K562 (cell line): ENCODE measurements at regions not wholly inside any gene's neighbourhood (a gene's known extent, or its start where the extent isn't known, plus 50 kb on each side); places are given as distances from the start of the nearest gene placed in this dataset.
A peak's percentile ranks its signal among the peaks of the same experiment; 100 is the strongest.
"Not testable (repeated sequence)": the region's sequence is repeated elsewhere in the genome, so short reads cannot be mapped to it uniquely, and the experiment has no call there.

Experiments used
- ATAC-seq: fragments of 200-7000 bp; cut with Tn5 transposase; 3 replicates; pipeline ENCODE4 v1.9.1; 2020; ENCODE audit warnings: moderate library complexity
- BruUV-seq: library from RNA; stranded (reverse); fragments of 400-500 nt; replicated peaks from 2 replicates; lab custom pipeline; 2021; lab: Mats Ljungman, UMichigan
- CTCF ChIA-PET: fragments of 300-600 bp; formaldehyde crosslinking; extraction: SDS; loops from one replicate; lab custom pipeline; 2021; ENCODE audit warnings: low intra/inter-chr PET ratio; lab: Yijun Ruan, JAX
- POLR2A ChIA-PET: fragments of 300-600, 350-650 bp; sonication (Branson Sonifier 250); formaldehyde crosslinking; extraction: SDS; loops from one replicate; lab custom pipeline; 2021; ENCODE audit warnings: antibody characterized with exemption, inconsistent platforms; lab: Yijun Ruan, JAX
- DNase-seq, 4 experiments: peaks; one replicate each; pipeline versions ENCODE4 v3.0.0 to v3.0.0-alpha.2; 2011 to 2018; ENCODE audit warnings: low spot score in 3 of 4, mixed read lengths in 3 of 4; ENCODE audit errors: extremely low read depth in 1 of 4
- FAIRE-seq: peaks from 2 replicates; lab custom pipeline; 2011; peaks lifted over from hg19 to GRCh38; lab: Jason Lieb, UNC
- H2AFZ ChIP-seq: 2 replicates; pipeline ENCODE4 v1.6.0; 2011; ENCODE audit warnings: low read depth, low read length, control low read depth, inconsistent platforms
- H3K27ac ChIP-seq: fragments of 200-600 bp; 3 replicates; pipeline ENCODE4 v1.8.0; 2011; ENCODE audit warnings: low read depth, mild to moderate bottlenecking, control low read depth, inconsistent platforms, low read length, moderate library complexity, mixed read lengths; ENCODE audit errors: extremely low read depth
- H3K27me3 ChIP-seq, 2 experiments: fragments of 300-600 bp in 1 of 2; 2 replicates in 1 of 2; 3 replicates in 1 of 2; pipeline versions ENCODE4 v1.6.0 to v1.8.0; 2011; ENCODE audit warnings: inconsistent platforms in 2 of 2, low read length in 2 of 2, mild to moderate bottlenecking in 1 of 2, mixed read lengths in 1 of 2, moderate library complexity in 1 of 2; ENCODE audit not compliant: control insufficient read depth in 2 of 2, insufficient read depth in 2 of 2
- H3K36me3 ChIP-seq: fragments of 300-600 bp; 3 replicates; pipeline ENCODE4 v1.8.0; 2011; ENCODE audit warnings: mild to moderate bottlenecking, low read length, inconsistent platforms; ENCODE audit not compliant: control insufficient read depth, insufficient read depth
- H3K4me1 ChIP-seq, 2 experiments: fragments of 200-600 bp in 1 of 2; replicated peaks in 1 of 2; 2 replicates in 1 of 2; 3 replicates in 1 of 2; pipeline versions ENCODE4 v1.5.1 to v1.8.0; 2011; ENCODE audit warnings: inconsistent platforms in 2 of 2, low read length in 2 of 2, mild to moderate bottlenecking in 1 of 2, mixed read lengths in 1 of 2, moderate library complexity in 1 of 2; ENCODE audit not compliant: control insufficient read depth in 2 of 2, insufficient read depth in 2 of 2
- H3K4me2 ChIP-seq: 2 replicates; pipeline ENCODE4 v1.6.1; 2011; ENCODE audit warnings: low read length, control low read depth, inconsistent platforms, mixed read lengths; ENCODE audit not compliant: insufficient read depth
- H3K4me3 ChIP-seq: fragments of 200-600 bp; sonication (generic), shearing (Covaris generic); 2 replicates; pipeline ENCODE4 v1.5.1; 2016; ENCODE audit warnings: control low read depth, inconsistent platforms
- H3K79me2 ChIP-seq: fragments of 200-600 bp; 3 replicates; pipeline ENCODE4 v1.8.0; 2011; ENCODE audit warnings: low read length, inconsistent platforms; ENCODE audit not compliant: control insufficient read depth, insufficient read depth
- H3K9ac ChIP-seq, 2 experiments: 2 replicates each; pipeline versions ENCODE4 v1.6.0 to v1.6.1; 2011; ENCODE audit warnings: low read depth in 2 of 2, low read length in 2 of 2, control low read depth in 1 of 2, inconsistent platforms in 1 of 2, mild to moderate bottlenecking in 1 of 2, mixed read lengths in 1 of 2; ENCODE audit not compliant: insufficient read depth in 1 of 2
- H3K9me1 ChIP-seq: one replicate; pipeline ENCODE4 v1.6.0; 2011; ENCODE audit warnings: inconsistent platforms, mild to moderate bottlenecking, low read length, moderate library complexity; ENCODE audit not compliant: control insufficient read depth, insufficient read depth
- H3K9me3 ChIP-seq: replicated peaks from 2 replicates; pipeline ENCODE4 v1.5.1; 2011; ENCODE audit warnings: low read depth, low read length, inconsistent platforms; ENCODE audit not compliant: control insufficient read depth, insufficient read depth
- H4K20me1 ChIP-seq: replicated peaks from 2 replicates; pipeline ENCODE4 v1.6.1; 2011; ENCODE audit warnings: low read length, inconsistent platforms, mixed read lengths; ENCODE audit not compliant: control insufficient read depth, insufficient read depth
- CBFA2T2 ChIP-seq: fragments of 450-650 bp; conservative IDR thresholded peaks from 2 replicates; pipeline ENCODE4 v1.6.1; 2017; ENCODE audit warnings: mild to moderate bottlenecking
- CBFA2T3 ChIP-seq: fragments of 450-650 bp; IDR thresholded peaks from 2 replicates; pipeline ENCODE4 v1.6.1; 2017
- CC2D1A ChIP-seq: fragments of 450-650 bp; IDR thresholded peaks from 2 replicates; pipeline ENCODE4 v1.6.1; 2017; ENCODE audit warnings: mild to moderate bottlenecking
- CEBPG ChIP-seq, 3 experiments: fragments of 200-800 bp in 1 of 3; sonication (Bioruptor generic) in 1 of 3; sonication (generic) in 1 of 3; formaldehyde crosslinking in 1 of 3; IDR thresholded peaks in 2 of 3; conservative IDR thresholded peaks in 1 of 3; 2 replicates each; pipeline versions ENCODE4 v1.6.1 to v1.8.0; 2016 to 2022; ENCODE audit warnings: missing compliant biosample characterization in 2 of 3, missing genetic modification characterization in 2 of 3, mild to moderate bottlenecking in 1 of 3, missing genetic modification reagents in 1 of 3
- E2F8 ChIP-seq: fragments of 450-650 bp; IDR thresholded peaks from 2 replicates; pipeline ENCODE4 v1.7.1; 2018; ENCODE audit warnings: mild to moderate bottlenecking, low read depth; ENCODE audit not compliant: partially characterized antibody
- FOXJ2 ChIP-seq: fragments of 200-800 bp; sonication (Bioruptor generic); IDR thresholded peaks from 2 replicates; pipeline ENCODE4 v1.6.1; 2016; ENCODE audit warnings: missing genetic modification characterization, missing compliant biosample characterization
- KLF16 ChIP-seq: IDR thresholded peaks from 2 replicates; pipeline ENCODE4 v1.6.1; 2016; ENCODE audit warnings: antibody characterized with exemption
- LEF1 ChIP-seq: fragments of 450-650 bp; IDR thresholded peaks from 2 replicates; pipeline ENCODE4 v1.6.1; 2016; ENCODE audit warnings: mild to moderate bottlenecking
- MEIS2 ChIP-seq: fragments of 450-650 bp; IDR thresholded peaks from 2 replicates; pipeline ENCODE4 v1.6.1; 2014; ENCODE audit warnings: mild to moderate bottlenecking; ENCODE audit not compliant: partially characterized antibody
- NCOR1 ChIP-seq: fragments of 450-650 bp; IDR thresholded peaks from 2 replicates; pipeline ENCODE4 v1.6.1; 2016; ENCODE audit warnings: mild to moderate bottlenecking, moderate library complexity
- PKNOX1 ChIP-seq: fragments of 450-650 bp; IDR thresholded peaks from 2 replicates; pipeline ENCODE4 v1.6.1; 2016
- SMARCC2 ChIP-seq: fragments of 450-650 bp; IDR thresholded peaks from 2 replicates; pipeline ENCODE4 v1.6.1; 2017; ENCODE audit warnings: antibody characterized with exemption, moderate library complexity, mild to moderate bottlenecking, low read depth
- SMARCE1 ChIP-seq: fragments of 450-650 bp; IDR thresholded peaks from 2 replicates; pipeline ENCODE4 v1.7.1; 2016; ENCODE audit warnings: mild to moderate bottlenecking
- SOX6 ChIP-seq: fragments of 450-650 bp; IDR thresholded peaks from 2 replicates; pipeline ENCODE4 v1.6.1; 2014; ENCODE audit warnings: mild to moderate bottlenecking
- STAT5A ChIP-seq: IDR thresholded peaks from 2 replicates; pipeline ENCODE4 v1.6.1; 2012; ENCODE audit warnings: low read length, inconsistent platforms, borderline replicate concordance
- ZEB2 ChIP-seq: fragments of 450-650 bp; IDR thresholded peaks from 2 replicates; pipeline ENCODE4 v1.6.1; 2016
- ZNF134 ChIP-seq: fragments of 250-450 bp; sonication (Bioruptor Pico); conservative IDR thresholded peaks from 2 replicates; pipeline ENCODE4 v1.4.0; 2020
- ZNF143 ChIP-seq: sonication (generic); formaldehyde crosslinking; IDR thresholded peaks from 2 replicates; pipeline ENCODE4 v1.9.0; 2022; ENCODE audit warnings: mild to moderate bottlenecking, missing genetic modification reagents
- WGBS: fragments of 100-300 bp; shearing (Covaris generic); methylation state at CpG from one replicate; pipeline ENCODE4 v1.1.6; 2016; ENCODE audit warnings: low coverage, mixed read lengths; ENCODE audit not compliant: insufficient coverage; ENCODE audit errors: missing lambda C conversion rate; 5-methylcytosine and 5-hydroxymethylcytosine counted together
- in situ Hi-C: fragments of 300-500 bp; cut with MboI; formaldehyde crosslinking; loops from 4 replicates; pipeline ENCODE4 v1.15.0; 2018; ENCODE audit warnings: inconsistent platforms, mixed read lengths
- intact Hi-C: fragments of 100-400 bp; cut with micrococcal nuclease; formaldehyde crosslinking; loops from 2 replicates; pipeline ENCODE4 v1.14.2; 2022
- TF ChIP-seq, protein P1 (sequence below), 2 experiments: fragments of 450-650 bp in 1 of 2; sonication (generic) in 1 of 2; formaldehyde crosslinking in 1 of 2; IDR thresholded peaks in 1 of 2; conservative IDR thresholded peaks in 1 of 2; 2 replicates each; pipeline versions ENCODE4 v1.6.1 to v1.8.1; 2016 to 2023; ENCODE audit warnings: mild to moderate bottlenecking in 2 of 2, moderate library complexity in 2 of 2, inconsistent platforms in 1 of 2, missing genetic modification reagents in 1 of 2

DNA sequence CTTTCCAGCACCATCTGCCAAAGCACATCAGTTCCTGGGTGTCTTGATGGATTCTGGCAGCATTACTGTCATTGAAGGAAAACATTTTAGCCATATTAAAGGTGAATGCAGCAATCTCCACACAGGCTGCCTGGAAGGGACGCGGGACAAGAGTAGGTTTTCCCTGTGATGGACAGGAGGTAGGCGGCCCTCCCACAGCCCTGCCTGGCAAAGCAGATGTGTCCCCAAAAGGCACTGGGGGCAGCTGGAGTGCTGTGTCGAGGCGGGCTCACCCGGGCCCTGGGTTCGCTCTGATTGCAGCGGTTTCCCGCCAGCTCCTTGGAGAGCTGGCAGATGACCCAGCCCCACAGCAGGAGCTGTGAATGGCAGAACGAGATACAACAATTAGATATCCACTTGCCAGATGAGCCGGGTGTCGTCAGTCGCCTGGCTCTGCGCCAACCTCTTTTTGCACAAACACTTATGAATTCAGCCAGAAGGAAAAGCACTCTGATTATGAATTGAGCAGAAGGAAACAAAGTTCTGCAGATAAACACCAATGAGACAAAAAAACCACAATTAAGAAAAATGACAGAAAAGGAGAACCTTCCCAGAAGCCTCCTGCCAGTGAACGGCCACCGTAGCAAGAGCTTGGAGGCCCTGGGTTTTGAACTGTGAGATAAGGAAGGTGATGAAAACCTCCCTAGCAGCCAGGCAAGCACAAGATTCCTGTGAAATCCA, 64.9 kb upstream of the ZNF195 start:
- in situ Hi-C loops, H3K4me2 ChIP-seq, H3K9me3 ChIP-seq, BruUV-seq, H2AFZ ChIP-seq, FAIRE-seq, H4K20me1 ChIP-seq, H3K4me1 ChIP-seq, H3K9me1 ChIP-seq, CTCF ChIA-PET, intact Hi-C loops, H3K27ac ChIP-seq, H3K4me3 ChIP-seq, H3K36me3 ChIP-seq, ATAC-seq, H3K9ac ChIP-seq, H3K27me3 ChIP-seq, POLR2A ChIA-PET, H3K79me2 ChIP-seq: not testable (repeated sequence)
- peak in 1 of 4 experiments; percentile 39 for DNase-seq
- WGBS, result 1% methylated on average over 12 of the region's 16 CpGs
- TF ChIP-seq SMARCC2 (peak; percentile 67; the same call in 1 of the 2 replicates), CBFA2T3 (peak; percentile 82), LEF1 (peak; percentile 51; the same call in 1 of the 2 replicates), NCOR1 (peak; percentile 62; the same call in 1 of the 2 replicates), FOXJ2 (tag) (0 out of 2 replicates have a peak, but pooled peaks have one; percentile 16), CBFA2T2 (peak; percentile 72), STAT5A (peak; percentile 8; the same call in 1 of the 2 replicates), SMARCE1 (peak; percentile 84), KLF16 (0 out of 2 replicates have a peak, but pooled peaks have one; percentile 42), ZNF143 (0 out of 2 replicates have a peak, but pooled peaks have one; percentile 24), E2F8 (peak; percentile 27), CEBPG (CRISPR knock-in tag; IDR thresholded peaks at IDR 0.05) (peak; percentile 48; the same call in 1 of the 2 replicates), CEBPG (tag; conservative IDR thresholded peaks at IDR 0.05 in 1 of 2, IDR thresholded peaks at IDR 0.05 in 1 of 2) (peak in 1 of 2 experiments; percentile 52; a peak in 2 of 4 replicates), CC2D1A (peak; percentile 54; the same call in 1 of the 2 replicates), MEIS2 (peak; percentile 88), ZEB2 (0 out of 2 replicates have a peak, but pooled peaks have one; percentile 41), ZNF134 (CRISPR knock-in tag) (0 out of 2 replicates have a peak, but pooled peaks have one; percentile 21), SOX6 (peak; percentile 83), PKNOX1 (peak; percentile 69)
- TF ChIP-seq, protein P1, sequence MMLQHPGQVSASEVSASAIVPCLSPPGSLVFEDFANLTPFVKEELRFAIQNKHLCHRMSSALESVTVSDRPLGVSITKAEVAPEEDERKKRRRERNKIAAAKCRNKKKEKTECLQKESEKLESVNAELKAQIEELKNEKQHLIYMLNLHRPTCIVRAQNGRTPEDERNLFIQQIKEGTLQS (IDR thresholded peaks at IDR 0.05), result peak; percentile 69
- TF ChIP-seq, protein P1 (CRISPR knock-in tag; conservative IDR thresholded peaks at IDR 0.05), result not testable (repeated sequence)
